ENCODE measurements at regions not wholly inside any gene's neighbourhood (a gene's known extent, or its start where the extent isn't known, plus 50 kb on each side); places are given as distances from the start of the nearest gene placed in this dataset.

- no peak for DNase-seq
- no peaks in the 10 kb centered on the region for H3K36me3 Mint-ChIP-seq
- no peak overlapping the region for H3K27ac Mint-ChIP-seq
- peaks cover 7% of the 10 kb centered on the region for H3K27me3 Mint-ChIP-seq
- POLR2A ChIA-PET: no interaction called here
- no peak overlapping the region for H3K4me3 Mint-ChIP-seq
- H3K9me3 Mint-ChIP-seq: no peaks in the 10 kb centered on the region
- H3K4me1 Mint-ChIP-seq: peaks cover 16% of the 10 kb centered on the region
- no peak for ATAC-seq (ENCODE audit: low read depth)
These were observed 257.6 kb downstream of the DLEU7 start for GRCh38 chr13:50585674-50586413.

DNA sequence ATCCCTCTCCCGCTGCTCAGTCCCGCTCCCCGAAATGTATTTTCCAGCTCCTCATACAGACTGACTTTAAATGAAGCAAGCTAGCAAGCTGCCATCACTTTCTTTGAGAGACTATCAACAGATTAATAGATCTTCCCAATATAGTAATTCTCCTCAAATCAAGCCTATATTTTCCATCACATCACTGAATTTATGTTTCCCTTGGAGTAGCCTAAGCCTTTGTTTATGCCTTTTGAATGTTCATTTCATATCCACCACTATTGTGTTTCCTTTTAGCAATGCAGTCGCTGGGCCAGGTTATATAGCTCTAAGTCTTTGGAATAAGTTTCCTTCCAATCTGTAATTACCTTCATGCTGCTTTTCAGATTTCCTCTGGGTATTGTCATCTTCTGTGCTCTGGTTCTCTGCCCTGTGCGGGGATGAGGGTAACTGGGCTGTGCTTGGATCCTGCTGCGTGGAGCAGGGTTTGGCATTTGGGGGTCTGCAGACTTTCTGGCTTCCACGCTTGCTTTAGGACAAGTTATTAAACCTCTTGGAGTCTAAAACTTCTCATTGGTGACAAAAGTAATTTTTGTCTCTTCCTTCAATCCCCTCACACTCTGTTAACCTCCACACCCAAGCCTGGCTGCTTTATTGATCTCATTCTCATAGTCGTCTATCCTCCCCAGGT is 256.9 kb downstream of the DLEU7 start:
- Mint-ChIP-seq H3K4me1 (peaks cover 16% of the 10 kb centered on the region), H3K27me3 (peaks cover 7% of the 10 kb centered on the region), H3K4me3 (no peak overlapping the region), H3K36me3 (no peaks in the 10 kb centered on the region), H3K27ac (no peak overlapping the region), H3K9me3 (no peaks in the 10 kb centered on the region)
- ATAC-seq (ENCODE audit: low read depth) (no peak), DNase-seq (no peak)
- POLR2A ChIA-PET: no interaction called here

DNA sequence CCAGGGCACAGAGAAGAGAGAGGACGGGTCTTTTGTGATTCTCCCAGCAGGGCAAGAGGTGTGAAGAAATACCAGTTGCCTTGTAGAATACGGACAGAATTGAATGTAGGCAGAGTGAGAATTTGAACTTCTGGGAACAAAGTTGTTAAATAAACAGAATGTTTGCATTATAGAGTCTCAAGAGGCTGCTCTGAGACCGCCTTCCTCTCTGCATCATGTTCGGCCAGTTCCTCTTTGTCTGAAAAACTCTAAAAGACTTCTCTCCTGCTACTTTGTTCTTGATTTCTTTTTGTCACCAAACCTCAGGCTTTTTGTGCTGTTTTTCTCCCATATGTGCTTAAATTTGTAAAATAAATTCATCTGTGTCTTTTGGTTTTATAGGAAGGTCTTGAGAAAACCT is 256.4 kb downstream of the DLEU7 start:
- POLR2A ChIA-PET: no interaction called here
- H3K36me3 Mint-ChIP-seq: no peaks in the 10 kb centered on the region
- H3K4me3 Mint-ChIP-seq: no peak overlapping the region
- DNase-seq (no peak), ATAC-seq (ENCODE audit: low read depth) (no peak)
- H3K27ac Mint-ChIP-seq: no peak overlapping the region
- peaks cover 14% of the 10 kb centered on the region for H3K4me1 Mint-ChIP-seq
- H3K27me3 Mint-ChIP-seq: peaks cover 4% of the 10 kb centered on the region
- H3K9me3 Mint-ChIP-seq: no peaks in the 10 kb centered on the region

GRCh38 chr13:50587645-50588373 is 255.7 kb downstream of the DLEU7 start:
- POLR2A ChIA-PET: interaction anchor here (1.4 kb wide), 1 partner anchor 13 kb away, joined by 3 read pairs; no protein-coding TSS in a partner anchor
- no peaks in the 10 kb centered on the region for H3K9me3 Mint-ChIP-seq
- H3K36me3 Mint-ChIP-seq: no peaks in the 10 kb centered on the region
- DNase-seq (no peak), ATAC-seq (ENCODE audit: low read depth) (no peak)
- H3K27ac Mint-ChIP-seq: no peak overlapping the region
- peaks cover 4% of the 10 kb centered on the region for H3K27me3 Mint-ChIP-seq
- no peak overlapping the region for H3K4me3 Mint-ChIP-seq
- H3K4me1 Mint-ChIP-seq: peaks cover 16% of the 10 kb centered on the region

DNA sequence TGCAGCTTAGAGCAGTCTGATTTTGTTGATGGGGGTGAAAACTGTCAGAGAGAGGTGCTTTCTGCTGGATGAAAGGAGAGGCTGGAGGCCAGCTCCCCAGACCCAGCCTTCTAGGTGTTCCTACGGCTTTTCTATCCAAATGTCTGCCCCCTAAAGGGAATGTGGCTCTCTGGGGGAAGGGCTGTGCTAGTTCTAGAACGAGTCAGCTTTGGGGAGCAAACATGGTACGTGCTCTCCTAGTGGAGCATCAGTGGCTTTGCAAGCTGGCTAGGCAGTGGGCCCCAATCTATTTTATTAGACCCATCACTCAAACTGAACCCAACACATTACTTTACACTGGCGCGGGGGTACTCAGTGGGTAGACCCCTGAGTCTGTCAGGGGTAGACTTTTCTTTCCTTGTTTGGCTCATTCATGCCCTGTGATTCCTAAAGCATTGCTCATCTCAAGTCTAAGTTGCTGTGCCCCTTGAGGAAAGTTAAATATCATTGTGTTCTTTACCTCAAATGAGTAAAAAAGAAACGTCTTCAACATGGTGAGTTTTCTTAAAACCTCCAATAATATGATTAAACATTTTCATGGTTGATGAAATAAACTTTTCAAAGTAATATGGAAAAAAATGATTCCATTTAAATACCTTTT is 254.9 kb downstream of the DLEU7 start:
- H3K4me3 Mint-ChIP-seq: no peak overlapping the region
- ATAC-seq (ENCODE audit: low read depth): no peak
- H3K27me3 Mint-ChIP-seq: peaks cover 4% of the 10 kb centered on the region
- no peaks in the 10 kb centered on the region for H3K36me3 Mint-ChIP-seq
- H3K9me3 Mint-ChIP-seq: no peaks in the 10 kb centered on the region
- H3K27ac Mint-ChIP-seq: no peak overlapping the region
- DNase-seq: no peak
- POLR2A ChIA-PET: interaction anchor here (1.4 kb wide), 1 partner anchor 12 kb away, joined by 3 read pairs; no protein-coding TSS in a partner anchor
- peaks cover 21% of the 10 kb centered on the region for H3K4me1 Mint-ChIP-seq

DNA sequence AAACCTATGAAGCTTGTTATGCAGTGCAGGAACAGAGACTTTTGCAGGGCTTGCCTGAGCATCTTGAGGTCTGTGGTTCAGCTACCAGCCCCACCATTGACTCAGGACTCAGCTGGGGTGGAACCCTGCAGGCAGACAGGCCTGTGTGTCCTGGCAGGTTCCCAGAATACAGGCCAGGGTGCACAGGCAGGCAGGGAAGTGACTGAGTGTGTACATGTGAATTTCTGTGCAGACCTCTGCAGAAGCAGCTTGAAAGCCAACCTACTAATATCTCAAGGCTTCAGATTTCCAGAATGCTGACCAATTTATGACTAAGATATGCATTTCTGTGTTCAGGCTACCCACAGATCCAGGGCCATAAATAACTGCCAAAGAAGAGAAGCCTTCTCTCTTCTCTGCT is 254.4 kb downstream of the DLEU7 start:
- no peak overlapping the region for H3K4me3 Mint-ChIP-seq
- peak; percentile 65 for ATAC-seq (ENCODE audit: low read depth)
- H3K9me3 Mint-ChIP-seq: no peaks in the 10 kb centered on the region
- peaks cover 4% of the 10 kb centered on the region for H3K27me3 Mint-ChIP-seq
- POLR2A ChIA-PET: interaction anchor here (0.9 to 1.4 kb wide), 2 partner anchors 12 to 323 kb away, joined by 3 read pairs; no protein-coding TSS in a partner anchor
- H3K27ac Mint-ChIP-seq: no peak overlapping the region
- H3K36me3 Mint-ChIP-seq: no peaks in the 10 kb centered on the region
- DNase-seq: no peak
- peaks cover 23% of the 10 kb centered on the region for H3K4me1 Mint-ChIP-seq

GRCh38 chr13:50589651-50590054 is 253.8 kb downstream of the DLEU7 start:
- no peaks in the 10 kb centered on the region for H3K9me3 Mint-ChIP-seq
- POLR2A ChIA-PET: interaction anchor here (0.9 kb wide), 1 partner anchor 322 kb away, joined by 3 read pairs; no protein-coding TSS in a partner anchor
- no peak overlapping the region for H3K27ac Mint-ChIP-seq
- H3K4me3 Mint-ChIP-seq: no peak overlapping the region
- DNase-seq: no peak
- no peak for ATAC-seq (ENCODE audit: low read depth)
- peaks cover 25% of the 10 kb centered on the region for H3K4me1 Mint-ChIP-seq
- peaks cover 4% of the 10 kb centered on the region for H3K27me3 Mint-ChIP-seq
- no peaks in the 10 kb centered on the region for H3K36me3 Mint-ChIP-seq

GRCh38 chr13:50592412-50593155 is 250.9 kb downstream of the DLEU7 start:
- no peaks in the 10 kb centered on the region for H3K27me3 Mint-ChIP-seq
- H3K4me3 Mint-ChIP-seq: no peak overlapping the region
- H3K4me1 Mint-ChIP-seq: peaks cover 44% of the 10 kb centered on the region
- no peak overlapping the region for H3K27ac Mint-ChIP-seq
- POLR2A ChIA-PET: interaction anchor here (0.6 to 0.8 kb wide), 2 partner anchors 54 to 468 kb away, joined by 3 to 4 read pairs; no protein-coding TSS in a partner anchor
- ATAC-seq (ENCODE audit: low read depth) (no peak), DNase-seq (no peak)
- no peaks in the 10 kb centered on the region for H3K9me3 Mint-ChIP-seq
- no peaks in the 10 kb centered on the region for H3K36me3 Mint-ChIP-seq

DNA sequence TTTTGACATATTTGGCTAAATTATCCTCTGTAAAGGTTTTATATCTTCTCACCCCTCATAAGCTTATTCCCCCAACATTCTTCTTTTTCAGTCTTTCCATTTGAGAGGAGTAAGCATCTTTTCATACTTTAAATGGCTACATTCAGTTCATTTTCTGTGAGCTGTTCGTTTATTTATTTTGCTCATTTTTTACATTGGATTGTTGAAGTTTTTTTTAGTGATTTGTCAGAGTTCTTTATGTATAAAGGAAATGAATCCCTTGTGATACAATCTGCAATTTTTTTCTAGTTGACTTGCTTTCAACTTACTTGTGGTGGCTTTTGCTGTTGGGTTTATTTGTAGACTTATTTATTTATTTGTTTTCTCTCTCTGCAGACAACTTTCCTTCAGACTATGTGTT is 250.3 kb downstream of the DLEU7 start:
- Mint-ChIP-seq H3K36me3 (no peaks in the 10 kb centered on the region), H3K9me3 (no peaks in the 10 kb centered on the region), H3K27ac (no peak overlapping the region), H3K27me3 (peaks cover 2% of the 10 kb centered on the region), H3K4me1 (peaks cover 44% of the 10 kb centered on the region), H3K4me3 (no peak overlapping the region)
- ATAC-seq (ENCODE audit: low read depth) (no peak), DNase-seq (no peak)
- POLR2A ChIA-PET: interaction anchor here (0.8 kb wide), 1 partner anchor 469 kb away, joined by 3 read pairs; no protein-coding TSS in a partner anchor

DNA sequence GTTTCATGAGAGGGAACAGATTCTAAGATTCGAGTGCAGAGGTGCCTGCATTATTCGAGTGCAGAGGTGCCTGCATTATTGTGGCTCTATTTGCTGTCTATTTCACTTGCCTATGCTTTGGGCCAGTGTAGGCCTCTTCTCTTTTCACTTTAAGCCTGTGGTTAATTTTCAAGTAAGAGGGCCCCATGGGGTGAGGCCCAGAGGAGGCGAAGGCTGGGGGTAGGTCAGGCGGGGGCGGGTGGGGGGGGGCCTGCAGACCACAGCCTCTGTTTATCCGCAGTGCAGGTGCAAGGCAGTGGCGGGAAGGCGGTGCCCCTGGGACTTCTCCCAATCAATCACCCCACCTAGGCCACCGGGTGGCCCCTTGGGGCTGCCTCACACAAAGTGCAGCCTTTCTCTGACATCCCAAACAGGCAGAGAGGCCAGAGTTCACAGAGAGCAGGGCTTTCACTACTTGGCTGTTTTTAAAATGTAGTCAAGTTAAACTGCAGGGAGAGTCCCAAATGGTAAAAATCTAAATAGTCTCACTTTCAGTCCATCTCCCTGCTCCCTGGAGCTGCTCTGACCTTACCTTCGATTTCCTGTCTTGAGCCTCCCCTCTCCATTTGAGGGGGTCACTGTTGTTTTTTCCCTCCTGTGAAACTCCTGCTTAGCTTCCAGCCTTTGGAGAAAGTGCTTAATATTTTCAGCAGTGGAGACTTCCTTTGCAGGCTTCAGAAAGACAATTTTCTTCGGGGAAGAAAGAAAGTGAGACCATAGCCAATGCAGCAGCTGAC is 249.0 kb downstream of the DLEU7 start:
- H3K4me1 Mint-ChIP-seq: peaks cover 34% of the 10 kb centered on the region
- H3K27me3 Mint-ChIP-seq: peaks cover 2% of the 10 kb centered on the region
- H3K27ac Mint-ChIP-seq: peak overlapping the region; percentile 79
- peak; percentile 81 for ATAC-seq (ENCODE audit: low read depth)
- no peaks in the 10 kb centered on the region for H3K9me3 Mint-ChIP-seq
- peak overlapping the region; percentile 47 for H3K4me3 Mint-ChIP-seq
- peak; percentile 63 for DNase-seq
- POLR2A ChIA-PET: no interaction called here
- H3K36me3 Mint-ChIP-seq: no peaks in the 10 kb centered on the region

DNA sequence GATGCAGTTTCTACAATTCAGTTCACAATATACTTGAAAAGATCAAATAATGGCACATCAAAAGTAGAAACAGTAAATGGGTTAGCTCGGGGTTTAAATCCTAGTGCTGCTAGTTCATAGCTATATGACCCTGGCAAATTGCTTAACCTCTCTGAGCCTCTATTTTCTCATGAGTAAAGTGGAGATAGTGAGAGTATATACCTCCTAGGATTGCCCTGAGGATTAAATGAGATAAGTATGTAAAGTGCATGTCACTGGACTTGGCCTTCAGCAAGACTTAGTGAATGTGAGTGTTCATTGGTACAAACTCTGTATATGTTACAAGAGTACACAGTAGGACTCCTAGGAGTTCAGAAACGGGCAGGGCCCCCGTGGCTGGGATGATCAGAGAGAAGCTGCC is 248.3 kb downstream of the DLEU7 start:
- H3K4me3 Mint-ChIP-seq: peak overlapping the region; percentile 47
- H3K4me1 Mint-ChIP-seq: peaks cover 33% of the 10 kb centered on the region
- POLR2A ChIA-PET: no interaction called here
- H3K9me3 Mint-ChIP-seq: no peaks in the 10 kb centered on the region
- ATAC-seq (ENCODE audit: low read depth) (no peak), DNase-seq (no peak)
- H3K27ac Mint-ChIP-seq: peak overlapping the region; percentile 79
- H3K36me3 Mint-ChIP-seq: no peaks in the 10 kb centered on the region
- peaks cover 2% of the 10 kb centered on the region for H3K27me3 Mint-ChIP-seq

- H3K27me3 Mint-ChIP-seq: peaks cover 2% of the 10 kb centered on the region
- no peak overlapping the region for H3K27ac Mint-ChIP-seq
- H3K36me3 Mint-ChIP-seq: no peaks in the 10 kb centered on the region
- H3K9me3 Mint-ChIP-seq: no peaks in the 10 kb centered on the region
- POLR2A ChIA-PET: interaction anchor here (1.0 kb wide), 1 partner anchor 316 kb away, joined by 3 read pairs; no protein-coding TSS in a partner anchor
- peaks cover 33% of the 10 kb centered on the region for H3K4me1 Mint-ChIP-seq
- DNase-seq (no peak), ATAC-seq (ENCODE audit: low read depth) (no peak)
- no peak overlapping the region for H3K4me3 Mint-ChIP-seq
These were observed 247.3 kb downstream of the DLEU7 start for GRCh38 chr13:50596156-50596555.
